ENCODE measurements at regions not wholly inside any gene's neighbourhood (a gene's known extent, or its start where the extent isn't known, plus 50 kb on each side); places are given as distances from the start of the nearest gene placed in this dataset.

GRCh38 chr4:138021139-138021830, 220.9 kb downstream of the SLC7A11 start:
- DNase-seq, result no peak

- no peak for DNase-seq
Measured at GRCh38 chr4:138014590-138015288, 227.4 kb downstream of the SLC7A11 start.

- DNase-seq, result no peak
Measured at GRCh38 chr4:138013625-138014024, 228.5 kb downstream of the SLC7A11 start.

GRCh38 chr4:138010639-138011038, 231.5 kb downstream of the SLC7A11 start:
- no peak for DNase-seq

- no peak for DNase-seq
Measured at GRCh38 chr4:138007572-138007971, 234.6 kb downstream of the SLC7A11 start.

- no peak for DNase-seq
Measured at GRCh38 chr4:138005486-138005885, 236.7 kb downstream of the SLC7A11 start.

GRCh38 chr4:138003248-138003647, 238.9 kb downstream of the SLC7A11 start:
- DNase-seq, result no peak

GRCh38 chr4:137998666-137999429, 243.3 kb downstream of the SLC7A11 start:
- DNase-seq, result no peak

GRCh38 chr4:137997496-137997895, 244.7 kb downstream of the SLC7A11 start:
- no peak for DNase-seq

- DNase-seq, result no peak
Measured at GRCh38 chr4:137994853-137995252, 247.3 kb downstream of the SLC7A11 start.

GRCh38 chr4:137993232-137993631, 248.9 kb downstream of the SLC7A11 start:
- DNase-seq, result no peak

- no peak for DNase-seq
Measured at GRCh38 chr4:137981277-137981676, 260.9 kb downstream of the SLC7A11 start.

GRCh38 chr4:137980641-137981040, 261.5 kb downstream of the SLC7A11 start:
- no peak for DNase-seq

GRCh38 chr4:137979938-137980337, 262.2 kb downstream of the SLC7A11 start:
- no peak for DNase-seq

GRCh38 chr4:137968956-137969678, 273.0 kb downstream of the SLC7A11 start:
- no peak for DNase-seq

GRCh38 chr4:137967480-137968190, 274.5 kb downstream of the SLC7A11 start:
- DNase-seq, result no peak

- DNase-seq, result no peak
Measured at GRCh38 chr4:137966504-137966903, 275.6 kb downstream of the SLC7A11 start.

GRCh38 chr4:137961051-137961438, 281.1 kb downstream of the SLC7A11 start:
- no peak for DNase-seq

GRCh38 chr4:137960371-137961050, 281.6 kb downstream of the SLC7A11 start:
- DNase-seq, result no peak

- peak; percentile 34 for DNase-seq
Measured at GRCh38 chr4:137957806-137958205, 284.3 kb downstream of the SLC7A11 start.

GRCh38 chr4:137956256-137956655, 285.9 kb downstream of the SLC7A11 start:
- no peak for DNase-seq

Measured in left kidney (tissue), 1 donor.